Brain pericyte (primary cell): ENCODE measurements at regions not wholly inside any gene's neighbourhood (a gene's known extent, or its start where the extent isn't known, plus 50 kb on each side); places are given as distances from the start of the nearest gene placed in this dataset.
"Not testable (repeated sequence)": the region's sequence is repeated elsewhere in the genome, so short reads cannot be mapped to it uniquely, and the experiment has no call there.

Experiments
- DNase-seq: peaks from one replicate; pipeline ENCODE4 v3.0.0-alpha.2; 2012; ENCODE audit warnings: low read depth, low spot score

GRCh38 chr3:163821841-163822240, 1256.5 kb downstream of the SI start:
- DNase-seq: no peak

GRCh38 chr3:163817015-163817414, 1261.3 kb downstream of the SI start:
- DNase-seq: no peak

- no peak for DNase-seq
Observed at GRCh38 chr3:163813935-163814334, 1264.4 kb downstream of the SI start.

- no peak for DNase-seq
Observed at GRCh38 chr3:163812006-163812405, 1266.3 kb downstream of the SI start.

GRCh38 chr3:163809540-163809993, 1268.7 kb downstream of the SI start:
- DNase-seq: no peak

- DNase-seq: no peak
Observed at GRCh38 chr3:163786416-163786815, 1291.9 kb downstream of the SI start.

GRCh38 chr3:163785693-163786092, 1292.6 kb downstream of the SI start:
- DNase-seq: no peak

- DNase-seq: no peak
Observed at GRCh38 chr3:163779396-163780344, 1298.6 kb downstream of the SI start.

- DNase-seq: no peak
Observed at GRCh38 chr3:163776743-163777142, 1301.6 kb downstream of the SI start.

- no peak for DNase-seq
Observed at GRCh38 chr3:163773136-163773535, 1305.2 kb downstream of the SI start.

GRCh38 chr3:163768048-163768447, 1310.2 kb downstream of the SI start:
- no peak for DNase-seq

- no peak for DNase-seq
Observed at GRCh38 chr3:163766112-163766511, 1312.2 kb downstream of the SI start.

- no peak for DNase-seq
Observed at GRCh38 chr3:163753033-163753432, 1325.3 kb downstream of the SI start.

- no peak for DNase-seq
Observed at GRCh38 chr3:163745204-163745603, 1333.1 kb downstream of the SI start.

- no peak for DNase-seq
Observed at GRCh38 chr3:163735394-163735793, 1342.9 kb downstream of the SI start.

- no peak for DNase-seq
Observed at GRCh38 chr3:163730684-163731083, 1347.6 kb downstream of the SI start.

GRCh38 chr3:163726125-163726524, 1352.2 kb downstream of the SI start:
- no peak for DNase-seq

- no peak for DNase-seq
Observed at GRCh38 chr3:163722405-163722804, 1355.9 kb downstream of the SI start.

- DNase-seq: no peak
Observed at GRCh38 chr3:163721596-163721995, 1356.7 kb downstream of the SI start.

- DNase-seq: no peak
Observed at GRCh38 chr3:163717377-163717776, 1360.9 kb downstream of the SI start.

- DNase-seq: no peak
Observed at GRCh38 chr3:163708428-163708827, 1369.9 kb downstream of the SI start.

- no peak for DNase-seq
Observed at GRCh38 chr3:163707659-163708058, 1370.6 kb downstream of the SI start.

GRCh38 chr3:163698221-163698620, 1380.1 kb downstream of the SI start:
- DNase-seq: not testable (repeated sequence)
